BE2C (cell line): ENCODE measurements at regions not wholly inside any gene's neighbourhood (a gene's known extent, or its start where the extent isn't known, plus 50 kb on each side); places are given as distances from the start of the nearest gene placed in this dataset.
"Not testable (repeated sequence)": the region's sequence is repeated elsewhere in the genome, so short reads cannot be mapped to it uniquely, and the experiment has no call there.

ENCODE experiments used
- DNase-seq: peaks from one replicate; pipeline ENCODE4 v3.0.0-alpha.2; 2020
- H3K27me3 ChIP-seq: fragments of 250-450 bp; sonication (Bioruptor Pico); 2 replicates; pipeline ENCODE4 v1.5.1; 2020; ENCODE audit warnings: mild to moderate bottlenecking
- H3K36me3 ChIP-seq: fragments of 250-450 bp; sonication (Bioruptor Pico); 2 replicates; pipeline ENCODE4 v1.5.1; 2020; ENCODE audit warnings: mild to moderate bottlenecking
- H3K4me1 ChIP-seq: fragments of 250-450 bp; sonication (Bioruptor Pico); 2 replicates; pipeline ENCODE4 v1.5.1; 2020
- H3K4me3 ChIP-seq: 2 replicates; pipeline ENCODE4 v1.5.1; 2011; ENCODE audit warnings: low read depth, low read length
- H3K9me3 ChIP-seq: fragments of 250-450 bp; sonication (Bioruptor Pico); 2 replicates; pipeline ENCODE4 v1.5.1; 2020
- CTCF ChIP-seq: IDR thresholded peaks from 2 replicates; pipeline ENCODE4 v1.5.1; 2012; ENCODE audit warnings: mild to moderate bottlenecking, low read depth, low read length

- DNase-seq, result no peak
These were observed 132.4 kb downstream of the MAP3K21 start for GRCh38 chr1:233459968-233460367.

GRCh38 chr1:233460692-233461091 is 133.2 kb downstream of the MAP3K21 start:
- no peak for DNase-seq
- Histone ChIP-seq H3K4me1 (no peaks in the 10 kb centered on the region), H3K27me3 (no peaks in the 10 kb centered on the region), H3K4me3 (no peak overlapping the region), H3K36me3 (no peaks in the 10 kb centered on the region), H3K9me3 (no peaks in the 10 kb centered on the region)
- no peak for TF ChIP-seq CTCF

More at GRCh38 chr1:233459968-233460367, 132.4 kb downstream of the MAP3K21 start:
- no peaks in the 10 kb centered on the region for H3K4me1 ChIP-seq
- H3K36me3 ChIP-seq, result no peaks in the 10 kb centered on the region
- no peak overlapping the region for H3K4me3 ChIP-seq
- TF ChIP-seq CTCF, result no peak
- no peaks in the 10 kb centered on the region for H3K27me3 ChIP-seq
- no peaks in the 10 kb centered on the region for H3K9me3 ChIP-seq

- TF ChIP-seq CTCF, result no peak
- no peak overlapping the region for H3K4me3 ChIP-seq
- no peaks in the 10 kb centered on the region for H3K27me3 ChIP-seq
- H3K9me3 ChIP-seq, result no peaks in the 10 kb centered on the region
- no peaks in the 10 kb centered on the region for H3K36me3 ChIP-seq
- no peak for DNase-seq
- H3K4me1 ChIP-seq, result no peaks in the 10 kb centered on the region
These were observed 134.3 kb downstream of the MAP3K21 start for GRCh38 chr1:233461847-233462246.

- Histone ChIP-seq H3K4me1 (no peaks in the 10 kb centered on the region), H3K27me3 (no peaks in the 10 kb centered on the region)
- no peak for DNase-seq
These were observed 135.8 kb downstream of the MAP3K21 start for GRCh38 chr1:233463333-233463732.

GRCh38 chr1:233465745-233466343 is 138.3 kb downstream of the MAP3K21 start:
- Histone ChIP-seq H3K4me3 (no peak overlapping the region), H3K36me3 (no peaks in the 10 kb centered on the region), H3K27me3 (no peaks in the 10 kb centered on the region), H3K9me3 (no peaks in the 10 kb centered on the region), H3K4me1 (no peaks in the 10 kb centered on the region)
- TF ChIP-seq CTCF, result no peak
- no peak for DNase-seq

More at GRCh38 chr1:233463333-233463732, 135.8 kb downstream of the MAP3K21 start:
- no peak for TF ChIP-seq CTCF
- no peak overlapping the region for H3K4me3 ChIP-seq
- H3K36me3 ChIP-seq, result no peaks in the 10 kb centered on the region
- H3K9me3 ChIP-seq, result no peaks in the 10 kb centered on the region

- H3K9me3 ChIP-seq, result no peaks in the 10 kb centered on the region
- TF ChIP-seq CTCF, result no peak
- no peak overlapping the region for H3K4me3 ChIP-seq
- no peaks in the 10 kb centered on the region for H3K27me3 ChIP-seq
- DNase-seq, result no peak
- H3K4me1 ChIP-seq, result no peaks in the 10 kb centered on the region
- no peaks in the 10 kb centered on the region for H3K36me3 ChIP-seq
These were observed 143.0 kb upstream of the KCNK1 start for GRCh38 chr1:233470741-233471499.

- not testable (repeated sequence) for H3K27me3 ChIP-seq, DNase-seq, H3K36me3 ChIP-seq, H3K9me3 ChIP-seq, H3K4me1 ChIP-seq, H3K4me3 ChIP-seq
These were observed 142.1 kb upstream of the KCNK1 start for GRCh38 chr1:233471851-233472250.

- not testable (repeated sequence) for H3K9me3 ChIP-seq, H3K27me3 ChIP-seq
These were observed 141.1 kb upstream of the KCNK1 start for GRCh38 chr1:233472796-233473195.

More at GRCh38 chr1:233472796-233473195, 141.1 kb upstream of the KCNK1 start:
- H3K36me3 ChIP-seq, H3K4me3 ChIP-seq, H3K4me1 ChIP-seq, DNase-seq: not testable (repeated sequence)
